Thyroid gland (tissue), 4 donors: ENCODE measurements at regions not wholly inside any gene's neighbourhood (a gene's known extent, or its start where the extent isn't known, plus 50 kb on each side); places are given as distances from the start of the nearest gene placed in this dataset.

ENCODE experiments used
- DNase-seq, 2 donors: peaks; one replicate each; pipeline ENCODE4 v3.0.0-alpha.2; 2019
- H3K27ac ChIP-seq, 3 donors: fragments of 200-600 bp; sonication (generic); 1 replicate in 2 of 3; 2 replicates in 1 of 3; pipeline ENCODE4 v1.5.1; 2016 to 2019; ENCODE audit warnings: mild to moderate bottlenecking in 1 of 3, moderate library complexity in 1 of 3
- H3K27me3 ChIP-seq: fragments of 200-600 bp; sonication (generic); one replicate; pipeline ENCODE4 v1.5.1; 2019
- H3K36me3 ChIP-seq, 2 donors: fragments of 200-600 bp; sonication (generic); one replicate each; pipeline ENCODE4 v1.5.1; 2016 to 2019
- H3K4me1 ChIP-seq, 2 donors: fragments of 200-600 bp; sonication (generic); one replicate each; pipeline ENCODE4 v1.5.1; 2017 to 2019
- H3K4me3 ChIP-seq, 3 donors: fragments of 200-600 bp; sonication (generic); replicated peaks in 1 of 3; 1 replicate in 2 of 3; 2 replicates in 1 of 3; pipeline ENCODE4 v1.5.1; 2016; ENCODE audit warnings: mild to moderate bottlenecking in 1 of 3
- H3K9me3 ChIP-seq: fragments of 200-600 bp; sonication (generic); one replicate; pipeline ENCODE4 v1.5.1; 2017
- POLR2A ChIP-seq, 2 donors: fragments of 450-650 bp; IDR thresholded peaks; one replicate each; pipeline ENCODE4 v1.6.1; 2017; ENCODE audit warnings: antibody characterized with exemption in 2 of 2, mild to moderate bottlenecking in 2 of 2, moderate library complexity in 1 of 2
- WGBS, 2 donors: methylation state at CpG; one replicate each; pipeline ENCODE4 v1.1.5; 2017; 5-methylcytosine and 5-hydroxymethylcytosine counted together
- intact Hi-C: fragments of 100-400 bp; cut with DNase I; formaldehyde crosslinking; loops from one replicate; pipeline ENCODE4 v1.15.1; 2023
- TF ChIP-seq, protein P1 (sequence below), 6 experiments: fragments of 200-600 bp in 3 of 6; fragments of 450-650 bp in 3 of 6; sonication (generic) in 3 of 6; IDR thresholded peaks; one replicate each; pipeline ENCODE4 v1.5.1; 2016 to 2019; ENCODE audit warnings: antibody characterized with exemption in 6 of 6, mild to moderate bottlenecking in 2 of 6, inconsistent platforms in 1 of 6, moderate library complexity in 1 of 6

DNA sequence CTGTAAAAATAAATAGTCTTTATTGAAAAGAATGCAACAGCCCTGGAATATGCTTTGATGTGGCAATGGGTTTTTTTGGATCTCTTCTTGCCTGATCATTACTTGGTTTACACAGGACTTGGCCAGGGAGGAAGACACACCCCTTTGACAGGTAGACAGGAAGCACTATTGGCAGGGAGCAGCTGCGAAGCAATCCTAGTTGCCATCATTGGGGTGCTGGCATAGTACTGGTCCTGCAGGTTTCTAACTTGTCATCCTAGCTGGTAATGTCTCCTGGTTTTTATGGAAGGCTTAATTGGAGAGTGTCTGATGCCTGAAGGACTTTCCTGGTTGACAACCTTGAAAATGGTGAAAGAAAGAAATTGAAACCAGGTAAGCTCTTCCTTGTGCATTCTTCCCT lies 71.2 kb upstream of the CCN6 start:
- WGBS, 2 donors: 81 to 85% methylated on average over 1 of the region's 1 CpG
- no peaks in the 10 kb centered on the region for H3K9me3 ChIP-seq
- no peaks in the 10 kb centered on the region for H3K36me3 ChIP-seq
- no peaks in the 10 kb centered on the region for H3K27me3 ChIP-seq
- H3K4me1 ChIP-seq: peaks cover 38 to 48% of the 10 kb centered on the region in 2 donors
- no peak for DNase-seq
- intact Hi-C loops: no loop called here
- TF ChIP-seq, protein P1, sequence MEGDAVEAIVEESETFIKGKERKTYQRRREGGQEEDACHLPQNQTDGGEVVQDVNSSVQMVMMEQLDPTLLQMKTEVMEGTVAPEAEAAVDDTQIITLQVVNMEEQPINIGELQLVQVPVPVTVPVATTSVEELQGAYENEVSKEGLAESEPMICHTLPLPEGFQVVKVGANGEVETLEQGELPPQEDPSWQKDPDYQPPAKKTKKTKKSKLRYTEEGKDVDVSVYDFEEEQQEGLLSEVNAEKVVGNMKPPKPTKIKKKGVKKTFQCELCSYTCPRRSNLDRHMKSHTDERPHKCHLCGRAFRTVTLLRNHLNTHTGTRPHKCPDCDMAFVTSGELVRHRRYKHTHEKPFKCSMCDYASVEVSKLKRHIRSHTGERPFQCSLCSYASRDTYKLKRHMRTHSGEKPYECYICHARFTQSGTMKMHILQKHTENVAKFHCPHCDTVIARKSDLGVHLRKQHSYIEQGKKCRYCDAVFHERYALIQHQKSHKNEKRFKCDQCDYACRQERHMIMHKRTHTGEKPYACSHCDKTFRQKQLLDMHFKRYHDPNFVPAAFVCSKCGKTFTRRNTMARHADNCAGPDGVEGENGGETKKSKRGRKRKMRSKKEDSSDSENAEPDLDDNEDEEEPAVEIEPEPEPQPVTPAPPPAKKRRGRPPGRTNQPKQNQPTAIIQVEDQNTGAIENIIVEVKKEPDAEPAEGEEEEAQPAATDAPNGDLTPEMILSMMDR (IDR thresholded peaks at IDR 0.05): no peak
- TF ChIP-seq POLR2A (IDR thresholded peaks at IDR 0.05): no peak
- H3K4me3 ChIP-seq: no peak overlapping the region
- peak overlapping the region in 2 of 3 donors; percentile 16 to 72 for H3K27ac ChIP-seq

DNA sequence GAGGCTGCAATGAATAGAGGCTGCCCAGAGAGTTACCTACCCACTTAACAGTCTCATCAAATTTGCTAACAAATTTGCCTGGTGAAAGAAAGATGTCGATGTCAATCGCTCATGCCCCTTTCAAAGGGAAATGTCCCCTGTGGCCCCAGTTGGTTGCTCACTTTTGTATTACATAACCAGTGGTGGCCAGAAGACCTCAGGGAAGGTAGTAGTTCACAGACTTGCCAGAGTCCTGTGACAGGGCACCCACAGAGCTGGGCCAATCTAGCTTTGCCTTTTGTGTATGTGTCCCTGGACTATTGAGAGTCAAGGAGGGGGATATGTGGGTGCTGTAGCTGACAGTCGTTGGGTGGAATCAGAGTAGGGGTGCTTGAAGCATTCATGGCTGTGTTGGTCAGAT lies 70.7 kb upstream of the CCN6 start:
- Histone ChIP-seq H3K27me3 (no peaks in the 10 kb centered on the region), H3K9me3 (no peaks in the 10 kb centered on the region), H3K36me3 (no peaks in the 10 kb centered on the region), H3K4me3 (no peak overlapping the region), H3K4me1 (peaks cover 41 to 52% of the 10 kb centered on the region in 2 donors), H3K27ac (peak overlapping the region in 2 of 3 donors; percentile 14 to 93)
- 85 to 91% methylated on average over 3 of the region's 3 CpGs for WGBS, 2 donors
- TF ChIP-seq POLR2A (IDR thresholded peaks at IDR 0.05): no peak
- TF ChIP-seq, protein P1 (IDR thresholded peaks at IDR 0.05): no peak
- intact Hi-C loops: no loop called here
- DNase-seq: no peak

DNA sequence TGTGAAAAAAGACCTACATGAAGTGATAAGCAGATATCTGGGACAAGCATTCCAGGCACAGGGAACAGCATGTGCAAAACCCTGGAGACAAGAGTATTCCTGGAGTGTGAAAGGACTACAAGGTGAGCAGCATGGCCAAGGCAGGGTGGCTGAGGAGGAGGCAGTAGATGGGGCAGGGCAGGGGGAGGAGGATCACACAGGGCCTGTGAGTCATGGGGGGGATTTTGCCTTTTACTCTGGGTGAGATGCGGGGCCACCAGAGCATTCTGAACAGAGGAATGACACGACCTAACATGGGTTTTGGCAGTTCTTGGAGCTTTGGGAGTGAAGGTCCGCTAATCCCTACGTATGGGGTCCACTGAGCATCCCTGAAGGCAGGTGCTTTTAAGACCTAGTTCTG lies 69.8 kb upstream of the CCN6 start:
- TF ChIP-seq POLR2A (IDR thresholded peaks at IDR 0.05): no peak
- no peaks in the 10 kb centered on the region for H3K9me3 ChIP-seq

DNA sequence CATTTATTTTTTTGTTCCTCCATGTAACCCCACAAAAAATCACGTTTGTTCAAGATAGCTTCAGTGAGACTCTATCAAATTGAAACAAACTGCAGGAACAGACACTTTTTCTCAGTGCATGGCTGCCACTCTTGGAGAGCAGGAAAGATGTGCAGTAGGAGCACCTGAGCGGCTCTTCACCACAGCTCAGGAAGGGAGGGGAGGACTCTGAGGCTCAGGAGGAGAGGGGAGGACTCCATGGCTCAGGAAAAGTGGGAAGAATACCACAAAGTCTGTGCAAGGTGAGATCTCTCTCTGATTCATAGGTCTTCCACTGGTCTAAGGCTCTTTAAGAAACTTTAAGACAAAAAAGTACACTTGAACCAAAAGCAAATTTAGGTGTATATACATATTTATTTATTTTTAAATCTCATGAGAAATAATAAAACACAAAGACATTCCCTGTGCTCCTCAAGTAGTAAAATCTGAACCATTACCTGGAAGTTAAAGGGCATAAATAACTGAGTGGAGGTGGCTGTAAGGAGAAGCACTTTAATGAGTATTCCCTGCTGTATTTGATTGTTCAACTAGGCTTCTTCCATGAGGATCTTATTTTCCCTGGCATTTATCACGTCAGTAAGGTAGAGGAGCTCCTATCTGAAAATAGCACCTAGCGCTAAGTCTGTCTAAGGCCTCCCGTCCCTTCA lies 69.2 kb upstream of the CCN6 start:
- Histone ChIP-seq H3K4me1 (peaks cover 56 to 67% of the 10 kb centered on the region in 2 donors), H3K9me3 (no peaks in the 10 kb centered on the region), H3K36me3 (no peaks in the 10 kb centered on the region), H3K27ac (peak overlapping the region; percentile 93 to 98 (median 95)), H3K27me3 (no peaks in the 10 kb centered on the region), H3K4me3 (no peak overlapping the region)
- no peak for TF ChIP-seq POLR2A (IDR thresholded peaks at IDR 0.05)
- TF ChIP-seq, protein P1 (IDR thresholded peaks at IDR 0.05): no peak
- no peak for DNase-seq
- intact Hi-C loops: no loop called here
- whole genome bisulfite sequencing, 2 donors: 52% methylated on average over 5 of the region's 5 CpGs

More for the DNA sequence above, 69.8 kb upstream of the CCN6 start:
- Histone ChIP-seq H3K27ac (peak overlapping the region; percentile 93 to 98 (median 95)), H3K4me3 (no peak overlapping the region), H3K4me1 (peaks cover 50 to 61% of the 10 kb centered on the region in 2 donors), H3K27me3 (no peaks in the 10 kb centered on the region), H3K36me3 (no peaks in the 10 kb centered on the region)
- intact Hi-C loops: no loop called here
- 94 to 97% methylated on average over 3 to 4 of the region's 4 CpGs for WGBS, 2 donors
- DNase-seq: no peak

DNA sequence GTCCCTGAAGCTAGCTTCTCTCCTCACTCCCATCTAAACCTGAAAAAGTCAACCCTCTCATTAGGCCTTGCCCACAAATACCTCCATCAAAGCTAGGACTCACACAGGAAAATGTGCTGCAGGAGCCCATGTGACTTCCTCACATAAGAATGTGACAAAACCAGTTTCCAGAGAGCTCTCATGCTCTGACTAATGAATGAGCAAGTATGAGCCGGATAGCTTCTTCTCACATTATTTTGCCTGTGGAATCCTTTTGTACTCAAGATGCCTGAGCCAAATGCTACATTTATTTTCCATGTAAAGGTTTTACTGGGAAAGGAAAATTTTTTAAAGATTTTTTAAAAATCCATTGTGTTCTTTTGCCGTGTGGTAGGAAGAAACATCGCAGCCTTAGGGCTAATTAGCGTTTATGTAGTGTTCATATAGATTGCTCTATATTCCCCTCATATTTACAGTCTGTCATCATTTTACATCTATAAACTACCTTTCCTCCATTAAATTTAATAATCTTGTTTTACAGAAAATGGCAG lies 68.6 kb upstream of the CCN6 start:
- Histone ChIP-seq H3K9me3 (no peaks in the 10 kb centered on the region), H3K27me3 (no peaks in the 10 kb centered on the region), H3K36me3 (no peaks in the 10 kb centered on the region), H3K4me1 (peaks cover 56 to 73% of the 10 kb centered on the region in 2 donors), H3K27ac (peak overlapping the region; percentile 93 to 98 (median 95)), H3K4me3 (no peak overlapping the region)
- 49 to 50% methylated on average over 4 of the region's 4 CpGs for WGBS, 2 donors
- peak in 1 of 2 donors; percentile 63 for TF ChIP-seq POLR2A (IDR thresholded peaks at IDR 0.05)
- TF ChIP-seq, protein P1 (IDR thresholded peaks at IDR 0.05): no peak
- intact Hi-C loops: no loop called here
- DNase-seq: peak; percentile 69 to 76
